Body of pancreas (tissue), 4 donors: ENCODE measurements at regions not wholly inside any gene's neighbourhood (a gene's known extent, or its start where the extent isn't known, plus 50 kb on each side); places are given as distances from the start of the nearest gene placed in this dataset.

Experiments used
- CTCF ChIP-seq, 7 experiments: fragments of 450-650 bp in 4 of 7; fragments of 200-600 bp in 3 of 7; sonication (generic) in 3 of 7; IDR thresholded peaks; one replicate each; pipeline ENCODE4 v1.5.1; 2016 to 2019; ENCODE audit warnings: antibody characterized with exemption in 7 of 7
- POLR2A ChIP-seq, 3 donors: fragments of 450-650 bp; IDR thresholded peaks; one replicate each; pipeline ENCODE4 v1.6.1; 2016; ENCODE audit warnings: antibody characterized with exemption in 3 of 3, mild to moderate bottlenecking in 2 of 3

DNA sequence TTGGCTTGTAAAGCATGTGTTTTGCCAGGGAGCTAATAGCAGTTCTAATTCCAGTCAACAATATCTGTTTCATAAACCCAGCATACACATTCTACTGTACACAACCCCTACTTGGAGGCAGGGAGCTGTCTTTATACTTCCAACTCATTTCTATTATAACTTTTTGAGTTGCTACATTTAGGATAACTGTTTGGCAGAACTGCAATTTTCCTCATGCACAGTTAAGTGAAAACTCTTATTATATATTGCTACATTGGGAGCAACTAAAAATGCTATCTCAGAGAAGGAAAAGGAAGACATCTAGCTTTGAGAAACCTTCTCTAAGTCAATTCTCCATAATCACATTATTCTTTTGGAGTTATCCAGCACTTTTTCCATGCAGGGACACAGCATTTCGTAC lies 480.2 kb downstream of the RPS29 start:
- no peak for TF ChIP-seq CTCF (IDR thresholded peaks at IDR 0.05)
- no peak for TF ChIP-seq POLR2A (IDR thresholded peaks at IDR 0.05)
